Ureter (tissue), 1 donor: ENCODE measurements at regions not wholly inside any gene's neighbourhood (a gene's known extent, or its start where the extent isn't known, plus 50 kb on each side); places are given as distances from the start of the nearest gene placed in this dataset.
"Not testable (repeated sequence)": the region's sequence is repeated elsewhere in the genome, so short reads cannot be mapped to it uniquely, and the experiment has no call there.

Experiments
- DNase-seq: peaks from one replicate; pipeline ENCODE4 v3.0.0-alpha.2; 2020; ENCODE audit warnings: low spot score
- donor health status: DM: yes; HTN: yes; CAD: no.

- no peak for DNase-seq
Observed at GRCh38 chr1:173300061-173301044, 93.2 kb upstream of the TNFSF4 start.

- DNase-seq, result no peak
Observed at GRCh38 chr1:173301507-173301906, 94.4 kb upstream of the TNFSF4 start.

- DNase-seq, result no peak
Observed at GRCh38 chr1:173302366-173302765, 95.2 kb upstream of the TNFSF4 start.

GRCh38 chr1:173302890-173303829, 96.0 kb upstream of the TNFSF4 start:
- no peak for DNase-seq

- no peak for DNase-seq
Observed at GRCh38 chr1:173303984-173304383, 96.9 kb upstream of the TNFSF4 start.

GRCh38 chr1:173304529-173305227, 97.5 kb upstream of the TNFSF4 start:
- DNase-seq, result no peak

GRCh38 chr1:173307845-173308244, 100.7 kb upstream of the TNFSF4 start:
- no peak for DNase-seq

GRCh38 chr1:173314656-173315055, 107.5 kb upstream of the TNFSF4 start:
- DNase-seq, result no peak

GRCh38 chr1:173315296-173315695, 108.2 kb upstream of the TNFSF4 start:
- DNase-seq, result no peak

- no peak for DNase-seq
Observed at GRCh38 chr1:173318788-173319187, 111.7 kb upstream of the TNFSF4 start.

- not testable (repeated sequence) for DNase-seq
Observed at GRCh38 chr1:173324352-173324751, 117.2 kb upstream of the TNFSF4 start.

GRCh38 chr1:173327987-173328386, 120.9 kb upstream of the TNFSF4 start:
- not testable (repeated sequence) for DNase-seq

GRCh38 chr1:173328961-173329360, 121.8 kb upstream of the TNFSF4 start:
- no peak for DNase-seq

GRCh38 chr1:173329726-173330125, 122.6 kb upstream of the TNFSF4 start:
- DNase-seq, result no peak

GRCh38 chr1:173330149-173330951, 123.2 kb upstream of the TNFSF4 start:
- no peak for DNase-seq

- not testable (repeated sequence) for DNase-seq
Observed at GRCh38 chr1:173330952-173331548, 123.9 kb upstream of the TNFSF4 start.

GRCh38 chr1:173332026-173332425, 124.9 kb upstream of the TNFSF4 start:
- DNase-seq, result no peak

GRCh38 chr1:173333581-173333980, 126.5 kb upstream of the TNFSF4 start:
- DNase-seq, result no peak

GRCh38 chr1:173337126-173337525, 130.0 kb upstream of the TNFSF4 start:
- no peak for DNase-seq

GRCh38 chr1:173341307-173341706, 134.2 kb upstream of the TNFSF4 start:
- DNase-seq, result no peak
